SJCRH30 (cell line): ENCODE measurements at regions not wholly inside any gene's neighbourhood (a gene's known extent, or its start where the extent isn't known, plus 50 kb on each side); places are given as distances from the start of the nearest gene placed in this dataset.
A peak's percentile ranks its signal among the peaks of the same experiment; 100 is the strongest.

Experiments used
- DNase-seq, 2 experiments: peaks; one replicate each; pipeline ENCODE4 v3.0.0-alpha.2; 2015 to 2020
- H3K27ac ChIP-seq: fragments of 250-450 bp; sonication (Bioruptor Pico); 2 replicates; pipeline ENCODE4 v1.5.1; 2020; ENCODE audit warnings: mild to moderate bottlenecking, moderate library complexity
- H3K27me3 ChIP-seq: fragments of 250-450 bp; sonication (Bioruptor Pico); 2 replicates; pipeline ENCODE4 v1.5.1; 2020; ENCODE audit warnings: mild to moderate bottlenecking, moderate library complexity
- H3K36me3 ChIP-seq: fragments of 250-450 bp; sonication (Bioruptor Pico); 2 replicates; pipeline ENCODE4 v1.5.1; 2020; ENCODE audit warnings: mild to moderate bottlenecking, moderate library complexity
- H3K4me1 ChIP-seq: fragments of 250-450 bp; sonication (Bioruptor Pico); 2 replicates; pipeline ENCODE4 v1.5.1; 2020; ENCODE audit warnings: mild to moderate bottlenecking, moderate library complexity
- H3K4me3 ChIP-seq: fragments of 250-450 bp; sonication (Bioruptor Pico); 2 replicates; pipeline ENCODE4 v1.5.1; 2020; ENCODE audit warnings: mild to moderate bottlenecking, moderate library complexity
- H3K9me3 ChIP-seq: fragments of 250-450 bp; sonication (Bioruptor Pico); replicated peaks from 2 replicates; pipeline ENCODE4 v1.5.1; 2020; ENCODE audit warnings: mild to moderate bottlenecking, moderate library complexity

GRCh38 chr13:40285634-40286033, 380.8 kb downstream of the FOXO1 start:
- H3K4me1 ChIP-seq = no peaks in the 10 kb centered on the region; the same call in 1 of the 2 replicates
- no peaks in the 10 kb centered on the region for H3K27me3 ChIP-seq
- H3K9me3 ChIP-seq = no peaks in the 10 kb centered on the region
- DNase-seq = no peak
- H3K36me3 ChIP-seq = no peaks in the 10 kb centered on the region
- H3K27ac ChIP-seq = no peak overlapping the region
- H3K4me3 ChIP-seq = no peak overlapping the region

- Histone ChIP-seq H3K4me3 (no peak overlapping the region), H3K27ac (no peak overlapping the region), H3K9me3 (no peaks in the 10 kb centered on the region), H3K27me3 (no peaks in the 10 kb centered on the region), H3K4me1 (no peaks in the 10 kb centered on the region; the same call in 1 of the 2 replicates), H3K36me3 (no peaks in the 10 kb centered on the region)
- DNase-seq = no peak
Observed at GRCh38 chr13:40287428-40287827, 379.0 kb downstream of the FOXO1 start.

GRCh38 chr13:40288259-40288658, 378.2 kb downstream of the FOXO1 start:
- no peak overlapping the region for H3K4me3 ChIP-seq
- DNase-seq = no peak
- no peaks in the 10 kb centered on the region for H3K36me3 ChIP-seq
- no peaks in the 10 kb centered on the region for H3K27me3 ChIP-seq
- no peaks in the 10 kb centered on the region; the same call in 1 of the 2 replicates for H3K4me1 ChIP-seq
- no peak overlapping the region for H3K27ac ChIP-seq
- no peaks in the 10 kb centered on the region for H3K9me3 ChIP-seq

GRCh38 chr13:40290758-40291157, 375.7 kb downstream of the FOXO1 start:
- no peaks in the 10 kb centered on the region for H3K36me3 ChIP-seq
- no peaks in the 10 kb centered on the region for H3K4me1 ChIP-seq
- H3K27ac ChIP-seq = no peak overlapping the region
- peaks cover 5% of the 10 kb centered on the region for H3K9me3 ChIP-seq
- H3K4me3 ChIP-seq = no peak overlapping the region
- H3K27me3 ChIP-seq = no peaks in the 10 kb centered on the region
- DNase-seq = no peak

- no peak overlapping the region for H3K27ac ChIP-seq
- no peaks in the 10 kb centered on the region for H3K36me3 ChIP-seq
- no peak for DNase-seq
- no peak overlapping the region for H3K4me3 ChIP-seq
- H3K9me3 ChIP-seq = peaks cover 17% of the 10 kb centered on the region
- no peaks in the 10 kb centered on the region for H3K27me3 ChIP-seq
- H3K4me1 ChIP-seq = no peaks in the 10 kb centered on the region
Observed at GRCh38 chr13:40292108-40292507, 374.3 kb downstream of the FOXO1 start.

- H3K4me1 ChIP-seq = no peaks in the 10 kb centered on the region
- no peak overlapping the region for H3K4me3 ChIP-seq
- peaks cover 17% of the 10 kb centered on the region for H3K9me3 ChIP-seq
- H3K36me3 ChIP-seq = no peaks in the 10 kb centered on the region
- no peak overlapping the region for H3K27ac ChIP-seq
- no peak for DNase-seq
- no peaks in the 10 kb centered on the region for H3K27me3 ChIP-seq
Observed at GRCh38 chr13:40292536-40292935, 373.9 kb downstream of the FOXO1 start.

- Histone ChIP-seq H3K4me3 (no peak overlapping the region), H3K36me3 (no peaks in the 10 kb centered on the region), H3K27ac (no peak overlapping the region), H3K9me3 (peaks cover 14% of the 10 kb centered on the region), H3K27me3 (no peaks in the 10 kb centered on the region), H3K4me1 (no peaks in the 10 kb centered on the region)
- no peak for DNase-seq
Observed at GRCh38 chr13:40302351-40302750, 364.1 kb downstream of the FOXO1 start.

GRCh38 chr13:40304391-40304790, 362.1 kb downstream of the FOXO1 start:
- no peak for DNase-seq
- no peaks in the 10 kb centered on the region for H3K4me1 ChIP-seq
- no peak overlapping the region for H3K27ac ChIP-seq

GRCh38 chr13:40306817-40307216, 359.6 kb downstream of the FOXO1 start:
- Histone ChIP-seq H3K4me3 (no peak overlapping the region), H3K4me1 (no peaks in the 10 kb centered on the region), H3K27ac (no peak overlapping the region), H3K9me3 (peaks cover 14% of the 10 kb centered on the region), H3K27me3 (no peaks in the 10 kb centered on the region), H3K36me3 (no peaks in the 10 kb centered on the region)
- peak in 1 of 2 experiments; percentile 9 for DNase-seq

More at GRCh38 chr13:40304391-40304790, 362.1 kb downstream of the FOXO1 start:
- Histone ChIP-seq H3K27me3 (no peaks in the 10 kb centered on the region), H3K36me3 (no peaks in the 10 kb centered on the region), H3K9me3 (peaks cover 14% of the 10 kb centered on the region), H3K4me3 (no peak overlapping the region)

GRCh38 chr13:40309881-40310280, 356.6 kb downstream of the FOXO1 start:
- Histone ChIP-seq H3K27me3 (no peaks in the 10 kb centered on the region), H3K4me1 (no peaks in the 10 kb centered on the region), H3K9me3 (peaks cover 5% of the 10 kb centered on the region), H3K36me3 (no peaks in the 10 kb centered on the region), H3K27ac (no peak overlapping the region), H3K4me3 (no peak overlapping the region)
- DNase-seq = no peak

- no peaks in the 10 kb centered on the region for H3K27me3 ChIP-seq
- DNase-seq = no peak
- H3K4me3 ChIP-seq = no peak overlapping the region
- H3K27ac ChIP-seq = no peak overlapping the region
- no peaks in the 10 kb centered on the region for H3K36me3 ChIP-seq
- no peaks in the 10 kb centered on the region for H3K4me1 ChIP-seq
- H3K9me3 ChIP-seq = peaks cover 5% of the 10 kb centered on the region
Observed at GRCh38 chr13:40311356-40312101, 354.9 kb downstream of the FOXO1 start.

- no peak overlapping the region for H3K27ac ChIP-seq
Observed at GRCh38 chr13:40313269-40314200, 352.9 kb downstream of the FOXO1 start.

GRCh38 chr13:40315416-40316064, 350.9 kb downstream of the FOXO1 start:
- H3K9me3 ChIP-seq = no peaks in the 10 kb centered on the region
- H3K36me3 ChIP-seq = no peaks in the 10 kb centered on the region
- H3K4me1 ChIP-seq = peaks cover 15% of the 10 kb centered on the region
- H3K27me3 ChIP-seq = no peaks in the 10 kb centered on the region
- H3K27ac ChIP-seq = no peak overlapping the region
- H3K4me3 ChIP-seq = no peak overlapping the region
- DNase-seq = peak in 1 of 2 experiments; percentile 44

More at GRCh38 chr13:40313269-40314200, 352.9 kb downstream of the FOXO1 start:
- H3K9me3 ChIP-seq = no peaks in the 10 kb centered on the region
- H3K4me3 ChIP-seq = no peak overlapping the region
- H3K27me3 ChIP-seq = no peaks in the 10 kb centered on the region
- H3K36me3 ChIP-seq = no peaks in the 10 kb centered on the region
- peaks cover 12% of the 10 kb centered on the region for H3K4me1 ChIP-seq
- no peak for DNase-seq

GRCh38 chr13:40316301-40316700, 350.1 kb downstream of the FOXO1 start:
- Histone ChIP-seq H3K36me3 (no peaks in the 10 kb centered on the region), H3K4me3 (no peak overlapping the region), H3K27ac (no peak overlapping the region), H3K9me3 (no peaks in the 10 kb centered on the region), H3K27me3 (no peaks in the 10 kb centered on the region), H3K4me1 (peaks cover 15% of the 10 kb centered on the region)
- no peak for DNase-seq

GRCh38 chr13:40317980-40318327, 348.5 kb downstream of the FOXO1 start:
- H3K27ac ChIP-seq = no peak overlapping the region
- no peaks in the 10 kb centered on the region for H3K27me3 ChIP-seq
- H3K36me3 ChIP-seq = no peaks in the 10 kb centered on the region
- no peak overlapping the region for H3K4me3 ChIP-seq
- peaks cover 15% of the 10 kb centered on the region for H3K4me1 ChIP-seq
- no peak for DNase-seq
- H3K9me3 ChIP-seq = no peaks in the 10 kb centered on the region
